ENCODE measurements at regions not wholly inside any gene's neighbourhood (a gene's known extent, or its start where the extent isn't known, plus 50 kb on each side); places are given as distances from the start of the nearest gene placed in this dataset.

GRCh38 chr3:67715971-67716370, 61.6 kb upstream of the SUCLG2 start:
- DNase-seq (no peak), ATAC-seq (ENCODE audit: low FRiP score) (no peak)
- no peaks in the 10 kb centered on the region for H3K4me1 ChIP-seq (ENCODE audit: control insufficient read depth in 1 of 2, insufficient read depth in 2 of 2, low read length in 2 of 2)
- H3K9me3 ChIP-seq (ENCODE audit: control insufficient read depth, low read length): no peaks in the 10 kb centered on the region
- no peaks in the 10 kb centered on the region for H3K27me3 ChIP-seq (ENCODE audit: control insufficient read depth in 1 of 2, insufficient read depth in 2 of 2, low read length in 1 of 2)
- no peaks in the 10 kb centered on the region for H3K36me3 ChIP-seq (ENCODE audit: control insufficient read depth in 1 of 2, insufficient read depth in 2 of 2, low read length in 1 of 2)
- 25 to 28% methylated on average over 5 of the region's 5 CpGs for WGBS, 2 donors
- H3K4me3 ChIP-seq (ENCODE audit: low read length in 2 of 2): no peak overlapping the region
- no peak overlapping the region for H3K27ac ChIP-seq (ENCODE audit: low read depth in 1 of 2, low read length in 2 of 2)
- intact Hi-C loops (cut with DNase I): no loop called here

GRCh38 chr3:67713764-67714469, 59.5 kb upstream of the SUCLG2 start:
- WGBS, 2 donors: 63 to 65% methylated on average over 3 of the region's 3 CpGs
- intact Hi-C loops (cut with DNase I): no loop called here
- H3K27ac ChIP-seq (ENCODE audit: low read depth in 1 of 2, low read length in 2 of 2): no peak overlapping the region
- no peaks in the 10 kb centered on the region for H3K27me3 ChIP-seq (ENCODE audit: control insufficient read depth in 1 of 2, insufficient read depth in 2 of 2, low read length in 1 of 2)
- no peak for DNase-seq
- no peak for ATAC-seq (ENCODE audit: low FRiP score)
- no peaks in the 10 kb centered on the region for H3K36me3 ChIP-seq (ENCODE audit: control insufficient read depth in 1 of 2, insufficient read depth in 2 of 2, low read length in 1 of 2)
- H3K9me3 ChIP-seq (ENCODE audit: control insufficient read depth, low read length): no peaks in the 10 kb centered on the region
- no peak overlapping the region for H3K4me3 ChIP-seq (ENCODE audit: low read length in 2 of 2)
- no peaks in the 10 kb centered on the region for H3K4me1 ChIP-seq (ENCODE audit: control insufficient read depth in 1 of 2, insufficient read depth in 2 of 2, low read length in 2 of 2)

- Histone ChIP-seq H3K27ac (ENCODE audit: low read depth in 1 of 2, low read length in 2 of 2) (no peak overlapping the region), H3K9me3 (ENCODE audit: control insufficient read depth, low read length) (no peaks in the 10 kb centered on the region), H3K27me3 (ENCODE audit: control insufficient read depth in 1 of 2, insufficient read depth in 2 of 2, low read length in 1 of 2) (no peaks in the 10 kb centered on the region), H3K4me1 (ENCODE audit: control insufficient read depth in 1 of 2, insufficient read depth in 2 of 2, low read length in 2 of 2) (no peaks in the 10 kb centered on the region), H3K36me3 (ENCODE audit: control insufficient read depth in 1 of 2, insufficient read depth in 2 of 2, low read length in 1 of 2) (no peaks in the 10 kb centered on the region), H3K4me3 (ENCODE audit: low read length in 2 of 2) (no peak overlapping the region)
- DNase-seq (no peak), ATAC-seq (ENCODE audit: low FRiP score) (no peak)
- intact Hi-C loops (cut with DNase I): no loop called here
Observed at GRCh38 chr3:67712259-67712658, 57.8 kb upstream of the SUCLG2 start.

- Histone ChIP-seq H3K4me3 (ENCODE audit: low read length in 2 of 2) (no peak overlapping the region), H3K27ac (ENCODE audit: low read depth in 1 of 2, low read length in 2 of 2) (no peak overlapping the region), H3K4me1 (ENCODE audit: control insufficient read depth in 1 of 2, insufficient read depth in 2 of 2, low read length in 2 of 2) (no peaks in the 10 kb centered on the region), H3K36me3 (ENCODE audit: control insufficient read depth in 1 of 2, insufficient read depth in 2 of 2, low read length in 1 of 2) (no peaks in the 10 kb centered on the region), H3K9me3 (ENCODE audit: control insufficient read depth, low read length) (no peaks in the 10 kb centered on the region), H3K27me3 (ENCODE audit: control insufficient read depth in 1 of 2, insufficient read depth in 2 of 2, low read length in 1 of 2) (no peaks in the 10 kb centered on the region)
- ATAC-seq (ENCODE audit: low FRiP score): no peak
- DNase-seq: no peak
- intact Hi-C loops (cut with DNase I): no loop called here
Observed at GRCh38 chr3:67710396-67710795, 56.0 kb upstream of the SUCLG2 start.

GRCh38 chr3:67706934-67707333, 52.5 kb upstream of the SUCLG2 start:
- 49 to 52% methylated on average over 4 of the region's 4 CpGs for WGBS, 2 donors
- H3K4me1 ChIP-seq (ENCODE audit: control insufficient read depth in 1 of 2, insufficient read depth in 2 of 2, low read length in 2 of 2): no peaks in the 10 kb centered on the region
- no peak overlapping the region for H3K4me3 ChIP-seq (ENCODE audit: low read length in 2 of 2)
- no peaks in the 10 kb centered on the region for H3K36me3 ChIP-seq (ENCODE audit: control insufficient read depth in 1 of 2, insufficient read depth in 2 of 2, low read length in 1 of 2)
- no peak overlapping the region for H3K27ac ChIP-seq (ENCODE audit: low read depth in 1 of 2, low read length in 2 of 2)
- no peaks in the 10 kb centered on the region for H3K27me3 ChIP-seq (ENCODE audit: control insufficient read depth in 1 of 2, insufficient read depth in 2 of 2, low read length in 1 of 2)
- intact Hi-C loops (cut with DNase I): no loop called here
- ATAC-seq (ENCODE audit: low FRiP score): no peak
- no peak for DNase-seq
- H3K9me3 ChIP-seq (ENCODE audit: control insufficient read depth, low read length): no peaks in the 10 kb centered on the region

- Histone ChIP-seq H3K4me3 (ENCODE audit: low read length in 2 of 2) (no peak overlapping the region), H3K4me1 (ENCODE audit: control insufficient read depth in 1 of 2, insufficient read depth in 2 of 2, low read length in 2 of 2) (no peaks in the 10 kb centered on the region), H3K27me3 (ENCODE audit: control insufficient read depth in 1 of 2, insufficient read depth in 2 of 2, low read length in 1 of 2) (no peaks in the 10 kb centered on the region), H3K36me3 (ENCODE audit: control insufficient read depth in 1 of 2, insufficient read depth in 2 of 2, low read length in 1 of 2) (no peaks in the 10 kb centered on the region), H3K9me3 (ENCODE audit: control insufficient read depth, low read length) (no peaks in the 10 kb centered on the region), H3K27ac (ENCODE audit: low read depth in 1 of 2, low read length in 2 of 2) (no peak overlapping the region)
- DNase-seq (no peak), ATAC-seq (ENCODE audit: low FRiP score) (no peak)
- intact Hi-C loops (cut with DNase I): no loop called here
- WGBS, 2 donors: 90 to 92% methylated on average over 4 of the region's 4 CpGs
Observed at GRCh38 chr3:67704322-67704721, 49.9 kb upstream of the SUCLG2 start.

Measured in aorta (tissue), 5 donors.